ENCODE measurements at regions not wholly inside any gene's neighbourhood (a gene's known extent, or its start where the extent isn't known, plus 50 kb on each side); places are given as distances from the start of the nearest gene placed in this dataset.
"Not testable (repeated sequence)": the region's sequence is repeated elsewhere in the genome, so short reads cannot be mapped to it uniquely, and the experiment has no call there.

DNA sequence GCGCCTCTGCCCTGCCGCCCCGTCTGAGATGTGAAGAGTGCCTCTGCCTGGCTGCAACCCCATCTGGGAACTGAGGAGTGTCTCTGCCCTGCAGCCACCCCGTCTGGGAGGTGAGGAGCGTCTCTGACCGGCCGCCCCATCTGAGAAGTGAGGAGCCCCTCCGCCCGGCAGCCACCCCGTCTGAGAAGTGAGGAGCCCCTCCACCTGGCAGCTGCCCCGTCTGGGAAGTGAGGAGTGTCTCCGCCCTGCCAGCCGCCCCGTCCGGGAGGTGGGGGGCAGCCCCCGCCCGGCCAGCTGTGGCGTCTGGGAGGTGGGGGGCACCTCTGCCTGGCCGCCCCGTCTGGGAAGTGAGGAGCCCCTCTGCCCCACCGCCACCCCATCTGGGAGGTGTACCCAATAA lies 110.4 kb downstream of the PRKAB2 start:
- DNase-seq: not testable (repeated sequence)

DNA sequence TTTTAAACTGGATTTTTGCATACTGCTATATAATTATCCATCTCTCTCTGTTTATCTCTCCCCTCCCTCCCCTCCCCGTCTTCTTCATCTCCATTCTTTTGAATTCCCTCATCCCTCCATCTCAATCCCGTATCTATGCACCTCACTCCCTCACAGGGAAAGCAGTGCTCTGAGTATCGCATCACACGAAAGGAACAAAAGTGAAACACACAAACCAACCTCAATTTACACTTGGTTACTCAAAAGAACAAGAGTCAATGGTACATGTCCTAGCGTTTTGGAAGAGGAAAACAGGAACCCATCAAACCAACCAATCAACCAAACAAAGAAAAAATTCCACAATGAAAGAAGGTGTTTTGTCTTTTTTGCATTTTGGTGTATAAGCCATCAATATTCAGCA lies 115.1 kb downstream of the NBPF12 start:
- DNase-seq: no peak

DNA sequence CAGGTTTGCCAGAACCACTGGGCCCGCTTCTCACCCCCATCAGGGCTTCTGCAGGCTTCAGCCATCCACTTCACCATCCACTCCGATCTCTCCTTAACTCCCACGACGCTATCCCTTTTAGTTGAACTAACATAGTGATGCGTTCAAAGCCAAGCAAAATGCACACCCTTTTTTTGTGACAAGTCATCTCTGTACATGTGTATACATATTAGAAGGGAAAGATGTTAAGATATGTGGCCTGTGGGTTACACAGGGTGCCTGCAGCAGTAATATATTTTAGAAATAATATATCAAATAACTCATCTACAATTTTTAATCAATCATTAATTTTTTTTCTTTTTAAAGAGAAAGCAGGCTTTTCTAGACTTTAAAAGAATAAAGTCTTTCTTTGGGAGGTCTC lies 114.6 kb downstream of the NBPF12 start:
- no peak for DNase-seq

DNA sequence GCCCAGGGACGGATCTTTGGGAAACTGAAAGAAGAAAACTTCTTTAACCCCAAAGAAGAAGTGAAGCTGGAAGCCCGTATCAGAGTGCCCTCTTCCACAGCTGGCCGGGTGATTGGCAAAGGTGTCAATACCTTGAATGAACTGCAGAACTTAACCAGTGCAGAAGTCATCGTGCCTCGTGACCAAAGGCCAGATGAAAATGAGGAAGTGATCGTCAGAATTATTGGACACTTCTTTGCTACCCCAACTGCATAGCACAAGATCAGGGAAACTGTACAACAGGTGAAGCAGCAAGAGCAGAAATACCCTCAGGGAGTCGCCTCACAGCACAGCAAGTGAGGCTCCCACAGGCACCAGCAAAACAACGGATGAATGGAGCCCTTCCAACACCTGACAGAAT lies 114.0 kb downstream of the NBPF12 start:
- no peak for DNase-seq

DNA sequence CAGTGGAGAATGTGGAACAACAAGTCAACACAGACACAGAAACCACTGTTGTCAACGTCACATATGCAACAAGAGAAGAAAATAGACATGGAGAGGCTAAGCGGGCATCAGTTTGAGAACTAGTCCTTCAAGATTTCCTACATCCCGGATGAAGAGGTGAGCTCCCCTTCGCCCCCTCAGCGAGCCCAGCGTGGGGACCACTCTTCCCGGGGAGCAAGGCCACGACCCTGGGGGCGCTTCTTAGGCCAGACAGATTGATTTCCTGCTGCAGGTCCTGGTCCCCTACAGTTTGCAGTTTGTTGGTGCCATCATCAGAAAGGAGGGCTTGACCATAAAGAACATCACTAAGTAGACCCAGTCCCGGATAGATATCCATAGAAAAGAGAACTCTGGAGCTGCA lies 113.0 kb downstream of the NBPF12 start:
- no peak for DNase-seq

DNA sequence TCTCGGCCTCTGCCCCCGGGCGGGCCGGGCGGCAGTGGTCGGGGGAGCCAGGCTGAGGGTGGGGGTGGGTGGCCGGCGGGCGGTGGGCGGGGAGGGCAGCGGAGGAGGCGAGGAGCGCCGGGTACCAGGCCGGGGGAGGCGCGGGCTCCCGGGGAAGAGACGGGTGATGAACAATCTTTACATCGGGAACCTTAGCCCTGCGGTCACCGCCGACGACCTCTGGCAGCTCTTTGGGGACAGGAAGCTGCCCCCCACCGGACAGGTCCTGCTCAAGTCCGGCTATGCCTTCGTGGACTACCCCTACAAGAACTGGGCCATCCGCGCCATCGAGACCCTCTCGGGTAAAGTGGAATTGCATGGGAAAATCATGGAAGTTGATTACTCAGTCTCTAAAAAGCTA lies 112.5 kb downstream of the NBPF12 start:
- DNase-seq: no peak

DNA sequence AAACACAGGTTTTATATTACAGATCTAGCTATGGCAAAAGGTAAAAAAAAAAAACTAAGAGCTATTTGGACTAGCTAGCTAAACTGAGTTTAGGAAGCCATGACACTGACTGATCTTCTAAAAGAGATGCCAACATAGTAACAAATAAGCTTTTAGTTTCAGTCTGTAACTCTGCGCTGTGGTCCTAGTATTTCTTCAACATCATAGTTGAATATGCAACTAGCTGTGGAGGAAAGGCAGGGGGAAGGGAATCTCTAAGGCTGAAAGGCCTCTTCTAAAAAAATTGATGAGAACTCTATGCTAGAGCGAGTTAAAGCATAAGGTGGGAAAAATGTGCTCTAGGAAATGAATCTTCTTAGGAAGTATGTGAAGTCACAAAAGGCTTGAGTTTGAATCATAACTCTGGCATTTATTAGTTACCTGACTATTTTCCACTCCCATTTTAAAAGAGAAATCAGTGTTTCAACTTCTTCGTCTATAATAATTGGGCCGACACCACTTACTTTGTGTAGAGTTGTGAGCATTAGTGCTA lies 108.8 kb downstream of the NBPF12 start:
- DNase-seq: not testable (repeated sequence)

DNA sequence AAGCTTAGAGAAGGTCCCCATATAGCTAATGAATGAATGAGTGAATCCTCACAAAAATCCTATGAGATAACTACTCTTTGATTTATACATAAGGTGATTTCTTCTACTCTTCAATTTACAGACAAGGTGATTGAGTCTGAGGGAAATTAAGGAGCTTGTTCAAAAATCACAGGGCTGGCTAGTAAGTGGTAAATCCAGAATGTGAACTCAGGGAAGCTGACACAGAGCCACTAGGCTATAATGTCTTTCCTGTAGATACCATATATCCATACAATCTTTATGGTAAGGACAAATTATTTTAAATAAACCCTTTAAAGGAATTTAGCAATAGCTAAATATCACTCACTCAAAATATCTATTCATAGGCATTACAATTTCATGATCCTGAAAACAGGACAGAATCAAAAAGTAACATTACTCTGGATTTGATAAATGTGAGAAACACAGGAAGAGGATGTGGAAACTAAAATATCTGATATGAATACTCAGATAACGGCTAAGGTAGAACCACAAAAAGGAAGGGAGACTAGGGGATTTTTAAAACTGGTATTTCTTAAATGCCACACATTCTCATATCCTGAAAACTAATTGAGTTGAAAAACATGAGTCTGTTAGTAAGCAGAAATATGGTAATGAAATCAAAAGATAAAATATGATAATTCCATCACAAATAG lies 108.2 kb downstream of the NBPF12 start:
- DNase-seq: no peak
